B cell (primary cell): ENCODE measurements at regions not wholly inside any gene's neighbourhood (a gene's known extent, or its start where the extent isn't known, plus 50 kb on each side); places are given as distances from the start of the nearest gene placed in this dataset.

Source experiments
- ATAC-seq: fragments of 200-7000 bp; cut with Tn5 transposase; one replicate; pipeline ENCODE4 v1.10.0; 2021; ENCODE audit warnings: low read depth, mild to moderate bottlenecking, moderate number of reproducible peaks, moderate library complexity
- CTCF ChIA-PET: fragments of 350-600 bp; sonication (Branson Sonifier 250); formaldehyde crosslinking; loops from one replicate; lab custom pipeline; 2021; ENCODE audit warnings: antibody characterized with exemption, inconsistent platforms; lab: Charles Lee
- POLR2A ChIA-PET: fragments of 350-600 bp; sonication (Branson Sonifier 250); formaldehyde crosslinking; loops from one replicate; lab custom pipeline; 2021; ENCODE audit warnings: antibody characterized with exemption; lab: Charles Lee
- DNase-seq: peaks from one replicate; pipeline ENCODE4 v3.0.0; 2013
- H2AFZ ChIP-seq: 2 replicates; pipeline ENCODE4 v1.6.1; 2012; ENCODE audit warnings: mild to moderate bottlenecking, low read depth, low read length; ENCODE audit not compliant: insufficient read depth, poor library complexity, severe bottlenecking
- H3K27ac ChIP-seq, 2 donors: 1 replicate in 1 of 2; 2 replicates in 1 of 2; pipeline ENCODE4 v1.5.1; 2012 to 2013; ENCODE audit warnings: low read length in 2 of 2, mild to moderate bottlenecking in 2 of 2, moderate library complexity in 1 of 2
- H3K27me3 ChIP-seq, 4 experiments: fragments of 200-600 bp in 1 of 4; sonication (generic) in 1 of 4; replicated peaks in 1 of 4; 1 replicate in 2 of 4; 2 replicates in 2 of 4; pipeline versions ENCODE4 v1.6.1 to v1.7.0; 2013 to 2016; ENCODE audit warnings: low read length in 3 of 4, mild to moderate bottlenecking in 2 of 4, mixed read lengths in 1 of 4, moderate library complexity in 1 of 4; ENCODE audit not compliant: insufficient read depth in 4 of 4, control insufficient read depth in 3 of 4; ENCODE audit errors: control extremely low read depth in 1 of 4
- H3K36me3 ChIP-seq, 2 experiments: replicated peaks in 1 of 2; 1 replicate in 1 of 2; 2 replicates in 1 of 2; pipeline versions ENCODE4 v1.6.1 to v1.7.1; 2013; ENCODE audit warnings: low read length in 1 of 2; ENCODE audit not compliant: insufficient read depth in 2 of 2, control insufficient read depth in 1 of 2; ENCODE audit errors: control extremely low read depth in 1 of 2, extremely low read depth in 1 of 2
- H3K4me1 ChIP-seq, 2 donors: fragments of 200-600 bp in 1 of 2; sonication (generic) in 1 of 2; 1 replicate in 1 of 2; 2 replicates in 1 of 2; pipeline versions ENCODE4 v1.5.1 to v1.6.1; 2013 to 2017; ENCODE audit warnings: low read length in 2 of 2; ENCODE audit not compliant: control insufficient read depth in 2 of 2, insufficient read depth in 2 of 2
- H3K4me2 ChIP-seq: replicated peaks from 2 replicates; pipeline ENCODE3; 2012; ENCODE audit warnings: mild to moderate bottlenecking, low read depth, low read length; ENCODE audit not compliant: poor library complexity, severe bottlenecking
- H3K4me3 ChIP-seq, 5 experiments: fragments of 200-600 bp in 1 of 5; sonication (generic) in 1 of 5; 1 replicate in 3 of 5; 2 replicates in 2 of 5; pipeline versions ENCODE4 v1.5.1 to v1.7.0; 2011 to 2016; ENCODE audit warnings: low read length in 4 of 5, mild to moderate bottlenecking in 4 of 5, low read depth in 2 of 5, control low read depth in 1 of 5, moderate library complexity in 1 of 5; ENCODE audit not compliant: insufficient read depth in 1 of 5; ENCODE audit errors: control extremely low read depth in 1 of 5, extremely low read depth in 1 of 5
- H3K79me2 ChIP-seq: fragments of 200-600 bp; sonication (generic); one replicate; pipeline ENCODE4 v1.6.0; 2016; ENCODE audit warnings: low read length; ENCODE audit not compliant: control insufficient read depth, insufficient read depth
- H3K9ac ChIP-seq: fragments of 200-600 bp; sonication (generic); 2 replicates; pipeline ENCODE4 v1.6.1; 2017; ENCODE audit warnings: mild to moderate bottlenecking, low read length, moderate library complexity
- H3K9me3 ChIP-seq, 3 donors: one replicate each; pipeline versions ENCODE4 v1.6.1 to v1.7.1; 2013; ENCODE audit warnings: low read length in 2 of 3; ENCODE audit not compliant: control insufficient read depth in 2 of 3, insufficient read depth in 1 of 3; ENCODE audit errors: control extremely low read depth in 1 of 3
- H4K20me1 ChIP-seq: 2 replicates; pipeline ENCODE4 v1.6.0; 2012; ENCODE audit warnings: mild to moderate bottlenecking, low read length; ENCODE audit not compliant: insufficient read depth, control insufficient read depth, poor library complexity, severe bottlenecking
- H3K27ac Mint-ChIP-seq: one replicate; pipeline ENCODE4 v1.8.0; 2021; ENCODE audit warnings: mixed read lengths
- H3K27me3 Mint-ChIP-seq: one replicate; pipeline ENCODE4 v1.8.0; 2021; ENCODE audit warnings: mixed read lengths
- H3K4me1 Mint-ChIP-seq: one replicate; pipeline ENCODE4 v1.8.0; 2021; ENCODE audit warnings: mixed read lengths
- H3K4me3 Mint-ChIP-seq: one replicate; pipeline ENCODE4 v1.8.0; 2021; ENCODE audit warnings: mixed read lengths
- H3K9me3 Mint-ChIP-seq: one replicate; pipeline ENCODE4 v1.8.0; 2022; ENCODE audit warnings: mixed read lengths; ENCODE audit not compliant: insufficient read depth
- CTCF ChIP-seq: fragments of 200-600 bp; IDR thresholded peaks from one replicate; pipeline ENCODE4 v1.8.0; 2022; ENCODE audit warnings: antibody characterized with exemption, mild to moderate bottlenecking
- EZH2 ChIP-seq: IDR thresholded peaks from 2 replicates; pipeline ENCODE4 v1.6.1; 2012; ENCODE audit warnings: borderline replicate concordance, low read depth, mild to moderate bottlenecking, moderate library complexity, low read length; ENCODE audit not compliant: insufficient read depth, poor library complexity, severe bottlenecking
- WGBS: methylation state at CpG from one replicate; pipeline ENCODE4 v1.1.5; 2013; ENCODE audit warnings: missing lambda C conversion rate; ENCODE audit not compliant: insufficient coverage; 5-methylcytosine and 5-hydroxymethylcytosine counted together
- intact Hi-C: fragments of 100-400 bp; cut with micrococcal nuclease; formaldehyde crosslinking; loops from one replicate; pipeline ENCODE4 v1.10.0; 2022

GRCh38 chr7:1324028-1324900 is 91.6 kb downstream of the UNCX start:
- CTCF ChIA-PET = no interaction called here
- ATAC-seq = no peak
- H3K4me1 ChIP-seq = no peaks in the 10 kb centered on the region
- Mint-ChIP-seq H3K27me3 (peaks cover 4% of the 10 kb centered on the region), H3K9me3 (no peaks in the 10 kb centered on the region), H3K27ac (no peak overlapping the region), H3K4me1 (no peaks in the 10 kb centered on the region), H3K4me3 (no peak overlapping the region)
- H3K9ac ChIP-seq = no peak overlapping the region
- peaks cover 0 to 11% (median 0%) of the 10 kb centered on the region in 3 donors for H3K9me3 ChIP-seq
- H3K4me2 ChIP-seq = no peak overlapping the region
- DNase-seq = no peak
- H2AFZ ChIP-seq = no peak overlapping the region
- no peak overlapping the region for H3K27ac ChIP-seq
- no peaks in the 10 kb centered on the region for H4K20me1 ChIP-seq
- POLR2A ChIA-PET = no interaction called here
- peaks cover 0 to 8% (median 0%) of the 10 kb centered on the region in 4 experiments for H3K27me3 ChIP-seq
- H3K36me3 ChIP-seq = no peaks in the 10 kb centered on the region
- intact Hi-C loops = no loop called here
- no peaks in the 10 kb centered on the region for H3K79me2 ChIP-seq
- no peak for TF ChIP-seq EZH2
- 77% methylated on average over 30 of the region's 30 CpGs for WGBS
- no peak overlapping the region for H3K4me3 ChIP-seq

DNA sequence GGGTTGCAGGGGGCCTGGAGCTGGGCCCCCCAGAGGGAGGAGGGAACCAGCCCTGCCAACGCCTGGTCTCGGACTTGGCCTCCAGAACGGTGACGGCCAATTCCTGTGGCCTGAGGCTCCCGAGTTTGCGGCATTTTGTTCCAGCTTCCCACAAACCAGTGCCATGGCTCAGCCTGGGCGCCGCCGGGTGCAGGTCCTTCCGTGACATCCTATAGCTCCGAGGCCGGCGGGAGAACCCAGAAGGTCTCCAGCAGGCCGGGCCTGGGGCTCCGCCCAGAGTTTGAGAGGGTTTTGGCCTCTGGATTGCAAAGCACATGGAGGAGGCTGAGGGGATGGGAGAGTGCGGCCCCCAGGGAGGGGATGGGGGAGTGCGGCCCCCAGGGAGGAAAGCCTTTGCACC is 92.6 kb downstream of the UNCX start:
- peaks cover 0 to 17% (median 0%) of the 10 kb centered on the region in 3 donors for H3K9me3 ChIP-seq
- no peak overlapping the region for H3K9ac ChIP-seq
- no peak overlapping the region for H3K4me3 ChIP-seq
- H3K27me3 ChIP-seq = peaks cover 0 to 8% (median 0%) of the 10 kb centered on the region in 4 experiments
- H3K4me1 ChIP-seq = no peaks in the 10 kb centered on the region
- no peak overlapping the region for H2AFZ ChIP-seq
- H3K4me3 Mint-ChIP-seq = no peak overlapping the region
- peaks cover 4% of the 10 kb centered on the region for H3K27me3 Mint-ChIP-seq
- H3K27ac ChIP-seq = no peak overlapping the region
- CTCF ChIA-PET = no interaction called here
- H3K27ac Mint-ChIP-seq = no peak overlapping the region
- no peaks in the 10 kb centered on the region for H3K9me3 Mint-ChIP-seq
- TF ChIP-seq CTCF (no peak), EZH2 (no peak)
- WGBS = 83% methylated on average over 17 of the region's 17 CpGs
- H3K4me1 Mint-ChIP-seq = no peaks in the 10 kb centered on the region
- ATAC-seq (no peak), DNase-seq (no peak)
- no peaks in the 10 kb centered on the region for H4K20me1 ChIP-seq
- H3K79me2 ChIP-seq = no peaks in the 10 kb centered on the region
- H3K4me2 ChIP-seq = no peak overlapping the region
- POLR2A ChIA-PET = no interaction called here
- no peaks in the 10 kb centered on the region for H3K36me3 ChIP-seq
- intact Hi-C loops = no loop called here
